GM12891 (cell line): ENCODE measurements at regions not wholly inside any gene's neighbourhood (a gene's known extent, or its start where the extent isn't known, plus 50 kb on each side); places are given as distances from the start of the nearest gene placed in this dataset.

ENCODE experiments used
- POLR2A ChIP-seq: IDR thresholded peaks from 2 replicates; pipeline ENCODE4 v1.6.1; 2011; ENCODE audit warnings: low read depth, low read length, control low read depth
- POLR2AphosphoS5 ChIP-seq: IDR thresholded peaks from 2 replicates; pipeline ENCODE4 v1.6.1; 2011; ENCODE audit warnings: low read depth, low read length, control low read depth
- POU2F2 ChIP-seq: IDR thresholded peaks from 2 replicates; pipeline ENCODE4 v1.6.1; 2011; ENCODE audit warnings: low read depth, mild to moderate bottlenecking, control low read depth, low read length, moderate library complexity
- SPI1 ChIP-seq: IDR thresholded peaks from 2 replicates; pipeline ENCODE4 v1.6.1; 2011; ENCODE audit warnings: low read depth, low read length, control low read depth

DNA sequence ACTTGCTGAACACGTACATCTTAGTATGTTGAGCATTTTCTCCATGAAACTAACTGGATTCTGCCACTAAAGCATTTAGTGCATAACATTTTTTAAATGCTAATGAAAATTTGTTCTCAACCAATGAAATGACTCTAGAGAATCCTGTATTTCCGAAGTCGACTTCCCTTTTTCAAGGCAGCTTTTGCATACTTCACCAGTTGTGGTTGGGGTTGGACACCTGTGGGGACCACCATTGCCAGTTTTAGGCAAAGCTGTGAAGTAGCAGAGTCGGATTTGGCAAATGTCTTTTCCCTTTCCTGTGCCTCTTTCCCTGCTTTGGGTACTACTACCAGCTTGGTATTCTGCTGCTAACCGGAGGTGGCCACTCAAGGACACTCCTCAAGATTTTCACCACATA is 349.2 kb downstream of the BCAT1 start:
- no peak for TF ChIP-seq POU2F2
- no peak for TF ChIP-seq POLR2AphosphoS5
- TF ChIP-seq SPI1: 0 out of 2 replicates have a peak, but pooled peaks have one; percentile 21
- no peak for TF ChIP-seq POLR2A
